Activated CD4-positive, alpha-beta T cell treated with anti-CD3 and anti-CD28 coated beads, Interleukin-2, Interleukin-4, amounts not matched to agents 100 ng/mL and 50 ng/mL, durations not matched to agents 16 hours and 8 hours (primary cell): ENCODE measurements at regions not wholly inside any gene's neighbourhood (a gene's known extent, or its start where the extent isn't known, plus 50 kb on each side); places are given as distances from the start of the nearest gene placed in this dataset.

Experiments
- DNase-seq: peaks from one replicate; pipeline ENCODE4 v3.0.0-alpha.2; 2020; ENCODE audit warnings: low spot score

- DNase-seq = no peak
Measured at GRCh38 chr1:106755682-106756406, 300.6 kb upstream of the PRMT6 start.

GRCh38 chr1:106756752-106757151 lies 299.7 kb upstream of the PRMT6 start:
- DNase-seq = no peak

GRCh38 chr1:106768077-106768476 lies 288.4 kb upstream of the PRMT6 start:
- DNase-seq = no peak

GRCh38 chr1:106768501-106768900 lies 288.0 kb upstream of the PRMT6 start:
- DNase-seq = no peak

- no peak for DNase-seq
Measured at GRCh38 chr1:106773206-106773605, 283.3 kb upstream of the PRMT6 start.

- DNase-seq = no peak
Measured at GRCh38 chr1:106780066-106780465, 276.4 kb upstream of the PRMT6 start.

- no peak for DNase-seq
Measured at GRCh38 chr1:106780806-106781569, 275.5 kb upstream of the PRMT6 start.

GRCh38 chr1:106785176-106785575 lies 271.3 kb upstream of the PRMT6 start:
- DNase-seq = no peak

GRCh38 chr1:106787520-106787919 lies 269.0 kb upstream of the PRMT6 start:
- no peak for DNase-seq

- DNase-seq = no peak
Measured at GRCh38 chr1:106789686-106790085, 266.8 kb upstream of the PRMT6 start.

- no peak for DNase-seq
Measured at GRCh38 chr1:106791041-106791440, 265.4 kb upstream of the PRMT6 start.

GRCh38 chr1:106793651-106794050 lies 262.8 kb upstream of the PRMT6 start:
- DNase-seq = no peak

- no peak for DNase-seq
Measured at GRCh38 chr1:106798991-106799390, 257.5 kb upstream of the PRMT6 start.

- DNase-seq = no peak
Measured at GRCh38 chr1:106802181-106802580, 254.3 kb upstream of the PRMT6 start.

- DNase-seq = no peak
Measured at GRCh38 chr1:106814418-106814817, 242.1 kb upstream of the PRMT6 start.

- DNase-seq = no peak
Measured at GRCh38 chr1:106817575-106817974, 238.9 kb upstream of the PRMT6 start.

GRCh38 chr1:106831511-106831910 lies 225.0 kb upstream of the PRMT6 start:
- no peak for DNase-seq

- no peak for DNase-seq
Measured at GRCh38 chr1:106836708-106837107, 219.8 kb upstream of the PRMT6 start.

GRCh38 chr1:106843518-106843917 lies 213.0 kb upstream of the PRMT6 start:
- no peak for DNase-seq

- DNase-seq = no peak
Measured at GRCh38 chr1:106846656-106847055, 209.8 kb upstream of the PRMT6 start.

GRCh38 chr1:106861110-106861509 lies 195.4 kb upstream of the PRMT6 start:
- no peak for DNase-seq

GRCh38 chr1:106868828-106869227 lies 187.6 kb upstream of the PRMT6 start:
- no peak for DNase-seq

GRCh38 chr1:106875622-106876021 lies 180.9 kb upstream of the PRMT6 start:
- no peak for DNase-seq

GRCh38 chr1:106876384-106876783 lies 180.1 kb upstream of the PRMT6 start:
- no peak for DNase-seq
